ENCODE measurements at regions not wholly inside any gene's neighbourhood (a gene's known extent, or its start where the extent isn't known, plus 50 kb on each side); places are given as distances from the start of the nearest gene placed in this dataset.

GRCh38 chr5:61683148-61683547 lies 351.1 kb downstream of the ZSWIM6 start:
- Histone ChIP-seq H3K36me3 (no peaks in the 10 kb centered on the region), H3K27me3 (no peaks in the 10 kb centered on the region), H3K4me1 (no peaks in the 10 kb centered on the region), H3K27ac (no peak overlapping the region), H3K9me3 (no peaks in the 10 kb centered on the region), H3K4me3 (no peak overlapping the region)
- ATAC-seq (no peak), DNase-seq (no peak)
- TF ChIP-seq, protein P1, sequence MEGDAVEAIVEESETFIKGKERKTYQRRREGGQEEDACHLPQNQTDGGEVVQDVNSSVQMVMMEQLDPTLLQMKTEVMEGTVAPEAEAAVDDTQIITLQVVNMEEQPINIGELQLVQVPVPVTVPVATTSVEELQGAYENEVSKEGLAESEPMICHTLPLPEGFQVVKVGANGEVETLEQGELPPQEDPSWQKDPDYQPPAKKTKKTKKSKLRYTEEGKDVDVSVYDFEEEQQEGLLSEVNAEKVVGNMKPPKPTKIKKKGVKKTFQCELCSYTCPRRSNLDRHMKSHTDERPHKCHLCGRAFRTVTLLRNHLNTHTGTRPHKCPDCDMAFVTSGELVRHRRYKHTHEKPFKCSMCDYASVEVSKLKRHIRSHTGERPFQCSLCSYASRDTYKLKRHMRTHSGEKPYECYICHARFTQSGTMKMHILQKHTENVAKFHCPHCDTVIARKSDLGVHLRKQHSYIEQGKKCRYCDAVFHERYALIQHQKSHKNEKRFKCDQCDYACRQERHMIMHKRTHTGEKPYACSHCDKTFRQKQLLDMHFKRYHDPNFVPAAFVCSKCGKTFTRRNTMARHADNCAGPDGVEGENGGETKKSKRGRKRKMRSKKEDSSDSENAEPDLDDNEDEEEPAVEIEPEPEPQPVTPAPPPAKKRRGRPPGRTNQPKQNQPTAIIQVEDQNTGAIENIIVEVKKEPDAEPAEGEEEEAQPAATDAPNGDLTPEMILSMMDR (IDR thresholded peaks at IDR 0.05), result no peak
- intact Hi-C loops (cut with DNase I), result no loop called here

DNA sequence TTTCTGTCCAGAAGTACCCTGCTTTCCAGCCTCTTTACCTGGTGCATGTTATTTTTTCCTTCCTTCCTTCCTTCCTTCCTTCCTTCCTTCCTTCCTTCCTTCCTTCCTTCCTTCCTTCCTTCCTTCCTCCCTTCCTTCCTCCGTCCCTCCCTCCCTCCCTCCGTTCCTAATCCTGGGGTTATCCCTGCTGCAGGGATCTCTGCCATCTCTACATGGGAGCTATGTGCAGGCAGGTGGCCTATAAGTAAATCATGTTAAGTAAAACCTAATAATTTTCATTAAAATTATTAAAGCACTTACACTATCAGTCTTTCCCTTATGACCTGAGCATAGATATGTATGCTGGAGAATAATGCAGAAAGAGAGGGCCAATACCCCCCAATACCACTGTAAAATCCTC lies 351.9 kb downstream of the ZSWIM6 start:
- Histone ChIP-seq H3K27ac (no peak overlapping the region), H3K36me3 (no peaks in the 10 kb centered on the region), H3K9me3 (no peaks in the 10 kb centered on the region), H3K4me1 (no peaks in the 10 kb centered on the region), H3K27me3 (no peaks in the 10 kb centered on the region), H3K4me3 (no peak overlapping the region)
- TF ChIP-seq, protein P1 (IDR thresholded peaks at IDR 0.05), result no peak
- no peak for ATAC-seq
- intact Hi-C loops (cut with DNase I), result no loop called here
- DNase-seq, result no peak

DNA sequence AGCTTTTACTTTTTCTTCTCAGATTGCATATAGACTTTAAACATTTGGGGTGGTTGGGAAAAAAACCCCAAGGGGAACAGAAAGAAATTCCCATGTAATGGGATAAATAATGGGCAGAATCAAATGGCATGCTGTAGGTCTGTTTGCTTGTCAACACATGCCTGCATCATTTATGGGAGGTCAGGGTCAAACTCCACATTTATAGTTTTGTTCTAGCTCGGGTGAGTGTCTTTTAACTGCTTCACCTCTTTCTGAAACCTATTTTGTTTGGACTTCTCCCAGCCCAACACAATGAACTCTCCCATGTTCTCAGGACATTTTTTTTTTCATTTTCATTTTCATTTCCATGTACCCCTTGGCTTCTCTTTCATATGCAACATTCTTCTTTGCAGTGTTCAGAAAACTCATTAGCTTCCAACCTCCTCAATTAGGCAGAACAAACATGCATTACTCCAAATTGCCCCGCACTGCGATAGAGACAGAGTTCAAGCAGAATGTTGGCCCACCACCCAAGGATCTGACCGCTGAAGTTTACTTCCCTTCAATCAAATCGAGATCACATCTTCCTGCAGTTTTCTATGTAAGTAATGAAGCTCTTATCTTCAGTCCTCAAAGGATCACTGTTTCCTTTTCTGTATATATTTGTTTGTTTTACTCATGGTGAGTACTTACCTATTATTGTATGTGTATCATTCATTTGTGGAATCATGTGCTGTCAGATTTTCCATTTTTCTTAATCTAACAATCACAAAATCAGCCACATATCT lies 354.6 kb downstream of the ZSWIM6 start:
- intact Hi-C loops (cut with DNase I), result no loop called here
- no peak overlapping the region for H3K27ac ChIP-seq
- DNase-seq (no peak), ATAC-seq (no peak)
- no peak overlapping the region for H3K4me3 ChIP-seq
- H3K36me3 ChIP-seq, result no peaks in the 10 kb centered on the region
- no peaks in the 10 kb centered on the region for H3K9me3 ChIP-seq
- TF ChIP-seq, protein P1 (IDR thresholded peaks at IDR 0.05), result no peak
- no peaks in the 10 kb centered on the region for H3K4me1 ChIP-seq
- no peaks in the 10 kb centered on the region for H3K27me3 ChIP-seq

- H3K27ac ChIP-seq, result no peak overlapping the region
- intact Hi-C loops (cut with DNase I), result no loop called here
- no peaks in the 10 kb centered on the region for H3K4me1 ChIP-seq
- H3K36me3 ChIP-seq, result no peaks in the 10 kb centered on the region
- H3K27me3 ChIP-seq, result no peaks in the 10 kb centered on the region
- ATAC-seq (no peak), DNase-seq (no peak)
- TF ChIP-seq, protein P1 (IDR thresholded peaks at IDR 0.05), result no peak
- no peak overlapping the region for H3K4me3 ChIP-seq
- H3K9me3 ChIP-seq, result peaks cover 0 to under 1% of the 10 kb centered on the region in 2 donors
These were observed 355.3 kb downstream of the ZSWIM6 start for GRCh38 chr5:61687371-61687770.

DNA sequence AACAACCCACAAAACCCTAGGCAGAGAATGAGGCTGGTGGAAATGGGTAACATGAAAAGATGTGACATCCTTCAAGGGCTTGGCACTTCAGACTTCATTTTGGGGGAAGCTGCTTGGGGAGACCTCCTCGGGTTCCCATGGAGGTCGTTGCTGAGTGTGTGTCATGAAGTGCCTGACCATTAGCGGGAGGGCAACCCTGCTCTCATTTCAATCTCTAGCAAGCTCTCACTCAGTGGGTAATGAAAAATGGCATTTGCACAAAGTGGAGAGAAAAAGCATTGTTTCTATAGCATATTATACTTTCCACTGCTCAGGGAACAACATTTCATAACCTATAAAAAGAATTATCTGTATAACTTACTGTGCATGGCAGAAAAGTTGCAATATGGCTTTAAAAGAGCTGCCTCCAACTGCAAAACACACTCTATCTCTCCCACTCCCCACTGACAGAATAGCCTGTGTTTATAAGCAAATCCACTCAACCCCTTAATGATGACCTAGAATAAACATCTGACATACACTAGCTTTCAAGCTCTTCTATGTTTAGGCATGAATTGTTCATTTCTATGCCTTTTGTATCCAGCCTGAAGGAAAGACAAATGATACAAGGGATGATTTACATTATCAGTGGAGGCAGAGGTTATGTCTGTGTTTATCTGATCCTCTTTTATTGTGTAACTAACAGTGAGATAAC lies 357.2 kb downstream of the ZSWIM6 start:
- Histone ChIP-seq H3K27ac (no peak overlapping the region), H3K36me3 (no peaks in the 10 kb centered on the region)
- intact Hi-C loops (cut with DNase I), result no loop called here

More for the DNA sequence above, 357.2 kb downstream of the ZSWIM6 start:
- TF ChIP-seq, protein P1 (IDR thresholded peaks at IDR 0.05), result no peak
- no peaks in the 10 kb centered on the region for H3K27me3 ChIP-seq
- H3K4me3 ChIP-seq, result no peak overlapping the region
- H3K4me1 ChIP-seq, result no peaks in the 10 kb centered on the region
- peaks cover 0 to 8% of the 10 kb centered on the region in 2 donors for H3K9me3 ChIP-seq
- no peak for ATAC-seq
- no peak for DNase-seq
